Fibroblast of skin of right biceps (primary cell): ENCODE measurements at regions not wholly inside any gene's neighbourhood (a gene's known extent, or its start where the extent isn't known, plus 50 kb on each side); places are given as distances from the start of the nearest gene placed in this dataset.
"Not testable (repeated sequence)": the region's sequence is repeated elsewhere in the genome, so short reads cannot be mapped to it uniquely, and the experiment has no call there.

Experiments
- DNase-seq: peaks from one replicate; pipeline ENCODE4 v3.0.0-alpha.2; 2013

GRCh38 chr2:236348976-236349375 lies 84.8 kb upstream of the ASB18 start:
- no peak for DNase-seq

GRCh38 chr2:236350426-236350825 lies 86.2 kb upstream of the ASB18 start:
- no peak for DNase-seq

GRCh38 chr2:236351966-236352525 lies 87.8 kb upstream of the ASB18 start:
- no peak for DNase-seq

- peak; percentile 31 for DNase-seq
Observed at GRCh38 chr2:236352761-236353593, 88.8 kb upstream of the ASB18 start.

GRCh38 chr2:236353594-236353942 lies 89.4 kb upstream of the ASB18 start:
- DNase-seq, result no peak

- DNase-seq, result no peak
Observed at GRCh38 chr2:236354056-236354940, 90.1 kb upstream of the ASB18 start.

GRCh38 chr2:236354973-236355595 lies 90.9 kb upstream of the ASB18 start:
- no peak for DNase-seq

GRCh38 chr2:236355911-236356310 lies 91.7 kb upstream of the ASB18 start:
- DNase-seq, result no peak

GRCh38 chr2:236356321-236356720 lies 92.1 kb upstream of the ASB18 start:
- DNase-seq, result not testable (repeated sequence)

- DNase-seq, result not testable (repeated sequence)
Observed at GRCh38 chr2:236358482-236358881, 94.3 kb upstream of the ASB18 start.

GRCh38 chr2:236359426-236360045 lies 95.3 kb upstream of the ASB18 start:
- no peak for DNase-seq

- DNase-seq, result no peak
Observed at GRCh38 chr2:236360496-236360895, 96.3 kb upstream of the ASB18 start.

GRCh38 chr2:236363711-236364277 lies 99.6 kb upstream of the ASB18 start:
- DNase-seq, result no peak

GRCh38 chr2:236365258-236366048 lies 101.2 kb upstream of the ASB18 start:
- DNase-seq, result no peak

- no peak for DNase-seq
Observed at GRCh38 chr2:236366049-236366387, 101.8 kb upstream of the ASB18 start.

GRCh38 chr2:236366397-236366796 lies 102.2 kb upstream of the ASB18 start:
- no peak for DNase-seq

GRCh38 chr2:236367506-236368289 lies 103.5 kb upstream of the ASB18 start:
- DNase-seq, result no peak

- DNase-seq, result no peak
Observed at GRCh38 chr2:236369661-236370062, 105.5 kb upstream of the ASB18 start.

- no peak for DNase-seq
Observed at GRCh38 chr2:236370847-236371409, 106.7 kb upstream of the ASB18 start.

- DNase-seq, result no peak
Observed at GRCh38 chr2:236375973-236376476, 111.8 kb upstream of the ASB18 start.
